NCI-H146 treated with DMSO at 0.1 percent for 48 hours (cell line): ENCODE measurements at regions not wholly inside any gene's neighbourhood (a gene's known extent, or its start where the extent isn't known, plus 50 kb on each side); places are given as distances from the start of the nearest gene placed in this dataset.

Experiments
- DNase-seq: peaks from one replicate; lab custom pipeline; 2025; ENCODE audit not compliant: unreplicated experiment; lab: John Stamatoyannopoulos, UW

GRCh38 chr13:88071371-88071770, 400.2 kb downstream of the SLITRK5 start:
- no peak for DNase-seq

- no peak for DNase-seq
Observed at GRCh38 chr13:88074794-88075510, 403.8 kb downstream of the SLITRK5 start.

- no peak for DNase-seq
Observed at GRCh38 chr13:88085036-88085435, 413.9 kb downstream of the SLITRK5 start.

GRCh38 chr13:88086577-88086976, 415.4 kb downstream of the SLITRK5 start:
- DNase-seq, result no peak

GRCh38 chr13:88097541-88097940, 426.4 kb downstream of the SLITRK5 start:
- no peak for DNase-seq

- no peak for DNase-seq
Observed at GRCh38 chr13:88103824-88104223, 432.7 kb downstream of the SLITRK5 start.

GRCh38 chr13:88104576-88104975, 433.4 kb downstream of the SLITRK5 start:
- no peak for DNase-seq

GRCh38 chr13:88107570-88107969, 436.4 kb downstream of the SLITRK5 start:
- DNase-seq, result no peak

- no peak for DNase-seq
Observed at GRCh38 chr13:88112526-88112925, 441.4 kb downstream of the SLITRK5 start.

GRCh38 chr13:88115976-88116375, 444.8 kb downstream of the SLITRK5 start:
- DNase-seq, result peak; percentile 13

- DNase-seq, result no peak
Observed at GRCh38 chr13:88118952-88119351, 447.8 kb downstream of the SLITRK5 start.

- no peak for DNase-seq
Observed at GRCh38 chr13:88124142-88124541, 453.0 kb downstream of the SLITRK5 start.

GRCh38 chr13:88125055-88125454, 453.9 kb downstream of the SLITRK5 start:
- no peak for DNase-seq

GRCh38 chr13:88136098-88136790, 465.1 kb downstream of the SLITRK5 start:
- no peak for DNase-seq

- no peak for DNase-seq
Observed at GRCh38 chr13:88142653-88143052, 471.5 kb downstream of the SLITRK5 start.

GRCh38 chr13:88144580-88144979, 473.4 kb downstream of the SLITRK5 start:
- DNase-seq, result peak; percentile 7

- no peak for DNase-seq
Observed at GRCh38 chr13:88153353-88153752, 482.2 kb downstream of the SLITRK5 start.

- no peak for DNase-seq
Observed at GRCh38 chr13:88154001-88154400, 482.8 kb downstream of the SLITRK5 start.

- DNase-seq, result no peak
Observed at GRCh38 chr13:88162076-88162702, 491.0 kb downstream of the SLITRK5 start.

GRCh38 chr13:88176231-88176630, 505.1 kb downstream of the SLITRK5 start:
- DNase-seq, result no peak

GRCh38 chr13:88183440-88183839, 512.3 kb downstream of the SLITRK5 start:
- DNase-seq, result no peak

GRCh38 chr13:88188986-88189385, 517.8 kb downstream of the SLITRK5 start:
- DNase-seq, result no peak
